ENCODE measurements at regions not wholly inside any gene's neighbourhood (a gene's known extent, or its start where the extent isn't known, plus 50 kb on each side); places are given as distances from the start of the nearest gene placed in this dataset.

GRCh38 chr6:85127168-85127498 is 322.8 kb upstream of the NT5E start:
- no peak for TF ChIP-seq POLR2A (IDR thresholded peaks at IDR 0.05; ENCODE audit: extremely low read depth, insufficient read length)
- no peak for TF ChIP-seq CTCF (IDR thresholded peaks at IDR 0.05; ENCODE audit: low read depth, low read length)
